HCT116 (cell line): ENCODE measurements at regions not wholly inside any gene's neighbourhood (a gene's known extent, or its start where the extent isn't known, plus 50 kb on each side); places are given as distances from the start of the nearest gene placed in this dataset.

ENCODE experiments used
- ATAC-seq: fragments of 200-7000 bp; cut with Tn5 transposase; 2 replicates; pipeline ENCODE4 v1.9.1; 2020; ENCODE audit warnings: mild to moderate bottlenecking, moderate library complexity
- BruUV-seq: library from RNA; stranded (reverse); fragments of 400-500 nt; replicated peaks from 2 replicates; lab custom pipeline; 2021; lab: Mats Ljungman, UMichigan
- CTCF ChIA-PET: fragments of 300-600 bp; sonication (Branson Sonifier 250); formaldehyde crosslinking; loops from one replicate; lab custom pipeline; 2021; ENCODE audit warnings: antibody characterized with exemption; lab: Charles Lee
- POLR2A ChIA-PET: fragments of 300-600, 350-600 bp; sonication (Branson Sonifier 250); formaldehyde crosslinking; loops from one replicate; lab custom pipeline; 2021; ENCODE audit warnings: antibody characterized with exemption; lab: Charles Lee
- RAD21 ChIA-PET, 2 experiments: fragments of 300-600 bp; sonication (Branson Sonifier 250); formaldehyde crosslinking; loops; one replicate each; lab custom pipeline; 2023; ENCODE audit warnings: low total read pairs in 2 of 2; ENCODE audit not compliant: uncharacterized antibody in 2 of 2, unreplicated experiment in 2 of 2, low non-redundant PET in 1 of 2; lab: Charles Lee
- DNase-seq: peaks from one replicate; pipeline ENCODE4 v3.0.0-alpha.2; 2010; ENCODE audit warnings: low read depth, low spot score
- H2AFZ ChIP-seq: fragments of 200-600 bp; shearing (Covaris generic), sonication (generic); 2 replicates; pipeline ENCODE4 v1.6.1; 2017; ENCODE audit warnings: low read depth, mixed run types, mixed read lengths, antibody characterized with exemption, low read length; ENCODE audit not compliant: poor library complexity, severe bottlenecking
- H3K27ac ChIP-seq: 2 replicates; pipeline ENCODE4 v1.5.1; 2012; ENCODE audit warnings: low read depth, low read length
- H3K27me3 ChIP-seq: fragments of 200-600 bp; sonication (generic); 2 replicates; pipeline ENCODE4 v1.6.1; 2016; ENCODE audit warnings: mixed run types, low read length, mixed read lengths; ENCODE audit not compliant: insufficient read depth
- H3K36me3 ChIP-seq, 2 experiments: fragments of 200-500 bp in 1 of 2; fragments of 200-600 bp in 1 of 2; sonication (Bioruptor generic) in 1 of 2; sonication (generic) in 1 of 2; 2 replicates each; pipeline versions ENCODE4 v1.5.1 to v1.6.1; 2014 to 2016; ENCODE audit warnings: low read length in 2 of 2, inconsistent platforms in 1 of 2, mixed read lengths in 1 of 2, mixed run types in 1 of 2; ENCODE audit not compliant: insufficient read depth in 2 of 2, control insufficient read depth in 1 of 2
- H3K4me1 ChIP-seq, 2 experiments: fragments of 200-600 bp in 1 of 2; sonication (generic) in 1 of 2; 2 replicates each; pipeline versions ENCODE4 v1.5.1 to v1.6.1; 2012 to 2017; ENCODE audit warnings: low read length in 2 of 2, inconsistent platforms in 1 of 2, mild to moderate bottlenecking in 1 of 2, mixed read lengths in 1 of 2, mixed run types in 1 of 2, moderate library complexity in 1 of 2; ENCODE audit not compliant: insufficient read depth in 2 of 2, control insufficient read depth in 1 of 2
- H3K4me2 ChIP-seq: fragments of 200-600 bp; sonication (generic); 2 replicates; pipeline ENCODE4 v1.6.1; 2017; ENCODE audit warnings: mixed run types, low read length, mixed read lengths
- H3K4me3 ChIP-seq, 2 experiments: fragments of 200-600 bp in 1 of 2; sonication (generic) in 1 of 2; replicated peaks in 1 of 2; 2 replicates each; pipeline ENCODE4 v1.5.1; 2011 to 2016; ENCODE audit warnings: low read length in 2 of 2, control low read depth in 1 of 2, low read depth in 1 of 2, mild to moderate bottlenecking in 1 of 2, mixed read lengths in 1 of 2, mixed run types in 1 of 2
- H3K79me2 ChIP-seq: fragments of 200-600 bp; sonication (generic); 2 replicates; pipeline ENCODE4 v1.6.1; 2017; ENCODE audit warnings: mild to moderate bottlenecking, mixed run types, low read length, moderate library complexity, mixed read lengths; ENCODE audit not compliant: insufficient read depth
- H3K9ac ChIP-seq: fragments of 200-600 bp; sonication (generic); 2 replicates; pipeline ENCODE4 v1.6.1; 2016; ENCODE audit warnings: low read length, mixed read lengths
- H3K9me2 ChIP-seq: fragments of 200-600 bp; sonication (generic), shearing (Covaris generic); 2 replicates; pipeline ENCODE4 v1.6.1; 2017; ENCODE audit warnings: mixed run types, mild to moderate bottlenecking, moderate library complexity; ENCODE audit not compliant: insufficient read depth
- H3K9me3 ChIP-seq, 2 experiments: fragments of 200-500 bp in 1 of 2; fragments of 200-600 bp in 1 of 2; sonication (Bioruptor generic) in 1 of 2; sonication (generic) in 1 of 2; 2 replicates each; pipeline ENCODE4 v1.6.1; 2014 to 2017; ENCODE audit warnings: low read length in 2 of 2, mixed read lengths in 2 of 2, inconsistent platforms in 1 of 2, low read depth in 1 of 2, mild to moderate bottlenecking in 1 of 2, mixed run types in 1 of 2, moderate library complexity in 1 of 2; ENCODE audit not compliant: control insufficient read depth in 1 of 2, insufficient read depth in 1 of 2
- H4K20me1 ChIP-seq: fragments of 200-600 bp; sonication (generic), shearing (Covaris generic); 2 replicates; pipeline ENCODE4 v1.6.1; 2017; ENCODE audit warnings: mixed run types, mild to moderate bottlenecking, moderate library complexity; ENCODE audit not compliant: insufficient read depth
- CBX3 ChIP-seq: IDR thresholded peaks from 2 replicates; pipeline ENCODE4 v1.6.1; 2012; ENCODE audit warnings: low read depth
- CEBPB ChIP-seq: IDR thresholded peaks from 2 replicates; pipeline ENCODE4 v1.6.1; 2012; ENCODE audit warnings: low read depth
- EGR1 ChIP-seq: IDR thresholded peaks from 2 replicates; pipeline ENCODE4 v1.6.1; 2012; ENCODE audit warnings: low read depth
- ELF1 ChIP-seq: IDR thresholded peaks from 2 replicates; pipeline ENCODE4 v1.6.1; 2012; ENCODE audit warnings: low read depth, borderline replicate concordance
- EZH2phosphoT487 ChIP-seq: fragments of 200-600 bp; IDR thresholded peaks from 2 replicates; pipeline ENCODE4 v1.6.1; 2018; ENCODE audit warnings: antibody characterized with exemption, borderline replicate concordance
- FOSL1 ChIP-seq: IDR thresholded peaks from 2 replicates; pipeline ENCODE4 v1.6.1; 2012; ENCODE audit warnings: low read depth
- JUND ChIP-seq: IDR thresholded peaks from 2 replicates; pipeline ENCODE4 v1.6.1; 2012
- MAX ChIP-seq: IDR thresholded peaks from 2 replicates; pipeline ENCODE4 v1.6.1; 2012
- POLR2A ChIP-seq: IDR thresholded peaks from 2 replicates; pipeline ENCODE4 v1.7.0; 2011; ENCODE audit warnings: borderline replicate concordance; ENCODE audit not compliant: insufficient read depth, insufficient read length; ENCODE audit errors: extremely low read depth
- SP1 ChIP-seq: IDR thresholded peaks from 2 replicates; pipeline ENCODE4 v1.6.1; 2012; ENCODE audit warnings: low read depth
- SRF ChIP-seq: IDR thresholded peaks from 2 replicates; pipeline ENCODE4 v1.6.1; 2012; ENCODE audit warnings: low read depth
- YY1 ChIP-seq: IDR thresholded peaks from 2 replicates; pipeline ENCODE4 v1.6.1; 2011; ENCODE audit warnings: low read length, low read depth, moderate library complexity, mild to moderate bottlenecking; ENCODE audit not compliant: insufficient replicate concordance; ENCODE audit errors: extremely low read depth
- ZNF274 ChIP-seq: fragments of 200-500 bp; sonication (Bioruptor generic); IDR thresholded peaks from 2 replicates; pipeline ENCODE4 v1.6.1; 2014; ENCODE audit warnings: mild to moderate bottlenecking, low read depth, low read length, inconsistent platforms
- intact Hi-C: fragments of 100-400 bp; cut with micrococcal nuclease; formaldehyde crosslinking; loops from 2 replicates; pipeline ENCODE4 v1.10.0; 2022

- TF ChIP-seq EZH2phosphoT487: no peak
- TF ChIP-seq, all 23 proteins: peak for 0
- Histone ChIP-seq H3K36me3 (no peaks in the 10 kb centered on the region), H3K27ac (no peak overlapping the region), H3K79me2 (no peaks in the 10 kb centered on the region), H3K9ac (no peak overlapping the region), H2AFZ (no peak overlapping the region), H3K4me2 (no peak overlapping the region), H3K4me3 (no peak overlapping the region), H4K20me1 (no peaks in the 10 kb centered on the region), H3K4me1 (no peaks in the 10 kb centered on the region), H3K9me3 (no peaks in the 10 kb centered on the region), H3K9me2 (no peaks in the 10 kb centered on the region), H3K27me3 (no peaks in the 10 kb centered on the region)
- CTCF ChIA-PET: no interaction called here
- POLR2A ChIA-PET: no interaction called here
- RAD21 ChIA-PET: no interaction called here
- intact Hi-C loops: no loop called here
- no peak for ATAC-seq
- DNase-seq: no peak
- no TSS peak for BruUV-seq
Measured at GRCh38 chr10:91051829-91052228, 130.9 kb upstream of the ANKRD1 start.

GRCh38 chr10:91054325-91054724 is 133.4 kb upstream of the ANKRD1 start:
- Histone ChIP-seq H3K27me3 (no peaks in the 10 kb centered on the region), H3K4me1 (no peaks in the 10 kb centered on the region), H3K9me2 (no peaks in the 10 kb centered on the region), H3K4me2 (no peak overlapping the region), H3K9ac (no peak overlapping the region), H3K36me3 (no peaks in the 10 kb centered on the region), H3K27ac (no peak overlapping the region), H3K79me2 (no peaks in the 10 kb centered on the region), H3K4me3 (no peak overlapping the region), H2AFZ (no peak overlapping the region), H3K9me3 (no peaks in the 10 kb centered on the region), H4K20me1 (no peaks in the 10 kb centered on the region)
- intact Hi-C loops: no loop called here
- no TSS peak for BruUV-seq
- CTCF ChIA-PET: no interaction called here
- no peak for DNase-seq
- POLR2A ChIA-PET: no interaction called here
- RAD21 ChIA-PET: no interaction called here
- TF ChIP-seq CBX3: no peak
- TF ChIP-seq CEBPB: no peak
- TF ChIP-seq JUND: no peak
- TF ChIP-seq ZNF274: no peak
- TF ChIP-seq SP1: no peak
- no peak for TF ChIP-seq FOSL1
- TF ChIP-seq SRF: no peak
- TF ChIP-seq ELF1: no peak
- no peak for TF ChIP-seq EZH2phosphoT487
- no peak for TF ChIP-seq MAX
- TF ChIP-seq POLR2A: no peak
- TF ChIP-seq YY1: no peak
- TF ChIP-seq EGR1: no peak
- ATAC-seq: no peak
